Middle frontal gyrus (tissue), 1 donor: ENCODE measurements at regions not wholly inside any gene's neighbourhood (a gene's known extent, or its start where the extent isn't known, plus 50 kb on each side); places are given as distances from the start of the nearest gene placed in this dataset.
"Not testable (repeated sequence)": the region's sequence is repeated elsewhere in the genome, so short reads cannot be mapped to it uniquely, and the experiment has no call there.

Experiments used
- DNase-seq: peaks from one replicate; pipeline ENCODE4 v3.0.0-alpha.2; 2015; ENCODE audit warnings: low spot score; ENCODE audit errors: extremely low spot score

- no peak for DNase-seq
These were observed 1525.6 kb downstream of the MAT2B start for GRCh38 chr5:165030971-165031370.

GRCh38 chr5:165031371-165031770, 1526.0 kb downstream of the MAT2B start:
- DNase-seq = no peak

GRCh38 chr5:165035520-165035919, 1530.1 kb downstream of the MAT2B start:
- DNase-seq = no peak

GRCh38 chr5:165039748-165040147, 1534.3 kb downstream of the MAT2B start:
- no peak for DNase-seq

GRCh38 chr5:165045941-165046340, 1540.5 kb downstream of the MAT2B start:
- not testable (repeated sequence) for DNase-seq

- no peak for DNase-seq
These were observed 1550.1 kb downstream of the MAT2B start for GRCh38 chr5:165055476-165055875.

GRCh38 chr5:165057145-165057544, 1551.7 kb downstream of the MAT2B start:
- DNase-seq = no peak

- DNase-seq = no peak
These were observed 1561.4 kb downstream of the MAT2B start for GRCh38 chr5:165066751-165067385.

- DNase-seq = no peak
These were observed 1571.3 kb downstream of the MAT2B start for GRCh38 chr5:165076686-165077085.

- DNase-seq = no peak
These were observed 1574.0 kb downstream of the MAT2B start for GRCh38 chr5:165079389-165079788.

- no peak for DNase-seq
These were observed 1578.0 kb downstream of the MAT2B start for GRCh38 chr5:165083394-165083793.

- DNase-seq = no peak
These were observed 1581.0 kb downstream of the MAT2B start for GRCh38 chr5:165086465-165086864.

- no peak for DNase-seq
These were observed 1589.4 kb downstream of the MAT2B start for GRCh38 chr5:165094782-165095181.

- DNase-seq = no peak
These were observed 1596.3 kb downstream of the MAT2B start for GRCh38 chr5:165101709-165102108.

- no peak for DNase-seq
These were observed 1599.2 kb downstream of the MAT2B start for GRCh38 chr5:165104611-165105010.

- DNase-seq = no peak
These were observed 1603.4 kb downstream of the MAT2B start for GRCh38 chr5:165108809-165109208.

GRCh38 chr5:165119175-165119574, 1613.8 kb downstream of the MAT2B start:
- DNase-seq = no peak

- DNase-seq = no peak
These were observed 1621.2 kb downstream of the MAT2B start for GRCh38 chr5:165126598-165126997.

GRCh38 chr5:165127941-165128340, 1622.5 kb downstream of the MAT2B start:
- DNase-seq = no peak

- no peak for DNase-seq
These were observed 1625.2 kb downstream of the MAT2B start for GRCh38 chr5:165130656-165131055.

- no peak for DNase-seq
These were observed 1628.7 kb downstream of the MAT2B start for GRCh38 chr5:165134155-165134554.

- DNase-seq = no peak
These were observed 1630.1 kb downstream of the MAT2B start for GRCh38 chr5:165135565-165135964.

GRCh38 chr5:165137701-165138100, 1632.3 kb downstream of the MAT2B start:
- DNase-seq = no peak

GRCh38 chr5:165138236-165138635, 1632.8 kb downstream of the MAT2B start:
- DNase-seq = no peak
